ENCODE measurements at regions not wholly inside any gene's neighbourhood (a gene's known extent, or its start where the extent isn't known, plus 50 kb on each side); places are given as distances from the start of the nearest gene placed in this dataset.
"Not testable (repeated sequence)": the region's sequence is repeated elsewhere in the genome, so short reads cannot be mapped to it uniquely, and the experiment has no call there.

- DNase-seq, result no peak
These were observed 117.8 kb upstream of the ESX1 start for GRCh38 chrX:104372547-104372946.

DNA sequence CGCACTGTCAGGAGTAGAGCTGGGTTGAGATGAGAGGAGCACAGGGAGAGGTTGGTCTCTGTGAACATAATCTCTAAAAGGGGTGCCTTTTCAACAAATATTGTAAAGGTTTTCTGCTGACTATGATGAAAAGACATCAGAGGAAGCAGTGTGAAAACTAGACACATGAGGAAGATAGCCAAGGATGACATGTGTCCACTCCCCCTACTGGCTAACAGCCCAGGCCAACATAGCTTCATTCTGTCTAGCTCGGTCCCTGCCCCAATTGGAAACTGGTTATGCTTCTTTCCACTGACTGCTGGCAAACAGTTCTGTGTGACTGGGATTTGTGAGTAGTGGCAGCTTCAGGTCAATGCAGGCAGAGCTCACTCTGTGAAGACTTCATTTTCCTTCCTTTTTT is 115.4 kb upstream of the ESX1 start:
- DNase-seq, result no peak

DNA sequence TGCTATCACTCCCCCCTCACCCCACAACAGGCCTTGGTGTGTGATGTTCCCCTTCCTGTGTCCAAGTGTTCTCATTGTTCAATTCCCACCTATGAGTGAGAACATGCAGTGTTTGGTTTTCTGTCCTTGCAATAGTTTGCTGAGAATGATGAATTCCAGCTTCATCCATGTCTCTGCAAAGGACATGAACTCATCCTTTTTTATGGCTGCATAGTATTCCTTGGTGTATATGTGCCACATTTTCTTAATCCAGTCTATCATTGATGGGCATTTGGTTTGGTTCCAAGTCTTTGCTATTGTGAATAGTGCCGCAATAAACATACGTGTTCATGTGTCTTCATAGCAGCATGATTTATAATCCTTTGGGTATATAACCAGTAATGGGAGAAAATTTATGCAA is 106.0 kb upstream of the ESX1 start:
- not testable (repeated sequence) for DNase-seq

- no peak for DNase-seq
These were observed 104.4 kb upstream of the ESX1 start for GRCh38 chrX:104359124-104359523.

GRCh38 chrX:104351173-104351769 is 96.5 kb upstream of the ESX1 start:
- DNase-seq, result no peak

DNA sequence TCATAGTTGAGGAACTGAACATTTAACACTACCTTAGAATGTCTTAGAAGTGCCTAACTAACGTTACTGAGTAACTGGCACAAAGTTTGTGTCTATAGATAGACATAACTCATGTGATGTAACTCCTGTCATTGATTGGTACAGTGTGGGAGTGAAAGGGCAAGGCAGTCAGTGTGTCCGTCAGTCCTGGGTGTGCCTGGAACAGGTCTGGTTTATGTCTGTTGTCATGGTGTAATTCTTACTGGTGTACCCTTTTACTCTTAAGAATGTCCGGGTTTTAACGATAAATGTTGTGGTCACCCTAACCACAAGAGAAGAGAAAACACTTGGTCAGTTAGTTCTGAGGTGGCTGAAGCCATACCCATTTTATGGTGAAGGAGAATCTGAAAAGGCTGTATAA is 93.1 kb upstream of the ESX1 start:
- DNase-seq, result no peak

GRCh38 chrX:104343428-104344129 is 88.8 kb upstream of the ESX1 start:
- DNase-seq, result peak; percentile 22

- DNase-seq, result no peak
These were observed 87.3 kb upstream of the ESX1 start for GRCh38 chrX:104342065-104342464.

- no peak for DNase-seq
These were observed 81.0 kb upstream of the ESX1 start for GRCh38 chrX:104335756-104336155.

- no peak for DNase-seq
These were observed 80.2 kb upstream of the ESX1 start for GRCh38 chrX:104334971-104335370.

DNA sequence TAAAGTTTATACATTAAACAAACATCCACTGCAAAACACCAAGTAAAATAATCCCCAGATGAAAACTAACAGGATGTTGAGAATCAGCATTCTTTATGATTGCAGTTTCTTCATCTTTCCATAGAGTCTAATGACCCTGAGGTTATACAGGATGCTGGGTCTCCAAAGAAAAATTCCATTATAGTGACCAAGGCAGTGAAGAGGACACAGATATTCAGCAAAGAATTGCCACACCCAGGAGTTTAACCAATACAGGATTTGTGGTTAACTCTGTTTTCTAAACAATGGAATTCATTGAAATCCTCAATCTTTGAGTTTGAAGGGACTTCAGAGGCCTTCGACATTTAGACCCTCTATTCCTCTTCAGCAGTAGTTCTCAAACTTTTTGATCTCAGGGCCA is 76.2 kb upstream of the ESX1 start:
- DNase-seq, result no peak

DNA sequence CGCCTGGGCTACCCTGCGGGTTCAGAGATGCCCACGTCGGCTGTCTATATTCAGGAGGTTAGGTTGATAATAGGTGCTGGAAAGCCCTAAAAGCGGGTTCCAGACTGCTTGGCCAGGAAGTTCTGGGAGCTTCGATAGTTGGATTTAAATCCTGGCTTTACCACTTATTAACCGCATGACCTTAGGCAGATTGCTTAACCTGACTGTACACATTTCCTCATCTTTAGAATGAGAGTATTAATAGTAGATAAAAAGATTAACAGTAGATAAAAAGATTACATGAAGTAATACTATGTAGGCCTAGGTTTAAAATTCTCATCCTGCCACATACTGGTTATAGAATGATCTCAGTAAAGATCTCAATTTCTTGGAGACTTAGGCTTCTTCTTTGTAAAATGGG is 75.0 kb upstream of the ESX1 start:
- no peak for DNase-seq

GRCh38 chrX:104325213-104325585 is 70.5 kb upstream of the ESX1 start:
- DNase-seq, result no peak

- no peak for DNase-seq
These were observed 69.9 kb upstream of the ESX1 start for GRCh38 chrX:104324461-104325212.

GRCh38 chrX:104319346-104319745 is 64.6 kb upstream of the ESX1 start:
- DNase-seq, result no peak

- no peak for DNase-seq
These were observed 63.7 kb upstream of the ESX1 start for GRCh38 chrX:104318330-104319009.

DNA sequence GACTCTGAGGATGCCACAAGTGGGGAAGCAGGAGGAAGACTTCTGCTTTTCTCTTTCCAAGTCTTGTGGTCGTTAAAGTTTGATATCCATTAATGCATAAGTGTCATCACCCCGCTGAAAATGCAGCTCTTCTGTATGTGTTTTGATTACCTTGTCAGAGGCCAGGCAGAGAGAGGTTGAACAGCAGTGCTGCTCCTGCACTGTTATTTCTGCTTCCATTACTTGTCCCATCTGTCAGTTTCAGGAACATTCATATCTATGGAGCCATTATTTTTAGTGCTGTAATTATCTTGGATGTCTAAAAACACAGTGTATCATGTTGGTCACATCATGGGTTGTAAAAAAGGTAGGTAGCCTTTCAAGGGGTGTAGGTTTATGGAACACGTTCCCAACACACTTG is 62.0 kb upstream of the ESX1 start:
- DNase-seq, result no peak

GRCh38 chrX:104315555-104315954 is 60.8 kb upstream of the ESX1 start:
- no peak for DNase-seq

DNA sequence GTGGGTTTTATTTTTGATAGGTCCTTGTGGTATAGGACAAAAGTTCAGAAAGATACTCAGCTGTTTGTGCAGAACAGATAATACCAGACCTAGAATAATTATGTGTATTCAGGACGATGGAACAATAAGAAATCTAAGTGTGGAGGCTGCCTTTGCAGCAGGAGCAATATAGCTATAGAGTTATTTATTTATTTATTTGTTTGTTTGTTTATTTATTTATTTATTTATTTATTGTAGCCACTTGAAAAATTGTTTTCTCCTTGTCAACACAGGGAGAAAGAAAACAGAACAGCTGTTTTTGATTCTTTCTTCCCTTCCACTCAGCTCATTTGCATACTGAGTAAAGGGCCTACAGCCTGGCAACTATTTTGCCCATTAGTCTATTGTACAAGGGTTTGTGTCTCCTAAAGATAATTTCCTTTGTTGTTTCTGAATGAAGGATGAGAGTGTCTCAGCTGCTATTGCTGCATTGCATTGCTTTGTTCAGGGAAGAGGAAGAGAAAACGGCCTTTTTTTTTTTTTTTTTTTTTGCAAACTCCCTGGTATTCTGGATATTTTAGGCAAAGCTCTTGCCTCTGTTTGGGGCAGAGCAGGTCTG is 56.0 kb upstream of the ESX1 start:
- no peak for DNase-seq

DNA sequence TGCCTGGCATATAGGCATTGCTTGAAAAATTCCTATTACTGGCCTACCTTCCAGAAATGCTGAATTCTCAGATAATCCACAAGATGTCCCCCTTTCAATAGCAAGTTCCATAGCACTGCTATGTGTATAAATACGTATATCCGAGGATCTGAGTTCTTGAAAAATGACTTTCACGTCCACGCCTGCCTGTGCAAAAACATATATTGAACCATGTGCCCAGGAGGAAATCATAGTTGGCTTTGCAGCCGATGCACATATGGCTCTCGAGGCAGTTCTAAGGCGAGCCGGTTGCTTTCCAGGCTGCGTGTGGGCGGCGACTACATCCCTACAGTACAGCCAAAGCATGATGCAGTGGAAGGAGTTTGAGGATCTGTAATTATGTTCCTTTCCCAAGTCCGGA is 55.4 kb upstream of the ESX1 start:
- peak; percentile 31 for DNase-seq

- DNase-seq, result no peak
These were observed 54.4 kb upstream of the ESX1 start for GRCh38 chrX:104309169-104309568.

DNA sequence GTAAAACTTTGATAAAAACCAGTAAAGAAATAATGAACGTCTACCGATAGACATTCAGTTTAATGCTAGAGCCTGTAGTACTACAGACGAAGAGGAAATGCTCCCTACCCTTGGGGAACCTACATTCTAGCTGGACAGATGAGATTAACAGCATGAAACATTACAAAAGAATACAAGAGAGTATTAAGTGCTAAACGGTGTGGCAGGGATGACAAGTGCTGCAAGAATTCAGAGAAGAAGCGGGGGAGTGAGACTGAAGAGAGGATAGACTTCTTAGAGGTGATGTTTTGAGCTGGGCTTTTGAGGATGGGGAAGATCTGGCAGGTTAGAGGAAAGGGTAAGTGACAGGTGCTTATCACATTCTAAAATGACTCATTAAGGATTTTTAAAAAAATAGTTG is 52.6 kb upstream of the ESX1 start:
- no peak for DNase-seq

DNA sequence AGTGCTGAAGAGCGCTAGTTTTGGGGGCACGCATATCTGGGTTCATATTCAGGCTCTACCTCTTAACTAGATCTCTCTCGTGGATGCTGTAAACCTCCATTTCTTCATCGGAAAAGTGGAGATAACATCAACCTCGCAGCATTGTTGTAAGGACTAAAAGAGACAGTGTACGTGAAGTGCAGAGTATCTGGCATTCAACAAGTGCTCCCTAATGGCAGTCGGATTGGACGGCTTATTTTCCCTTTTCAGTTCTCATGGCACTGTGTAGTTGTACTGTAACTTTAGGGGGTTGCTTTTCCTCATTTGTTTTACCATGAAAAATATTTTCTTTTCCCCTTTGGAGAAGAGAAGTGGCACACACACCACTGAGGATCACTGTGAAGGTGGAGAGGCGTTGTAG is 51.4 kb upstream of the ESX1 start:
- DNase-seq, result no peak
